A549 (cell line): ENCODE measurements at regions not wholly inside any gene's neighbourhood (a gene's known extent, or its start where the extent isn't known, plus 50 kb on each side); places are given as distances from the start of the nearest gene placed in this dataset.

Experiments used
- CTCF ChIP-seq: fragments of >200 bp; sonication (Bioruptor Twin); formaldehyde crosslinking; IDR thresholded peaks from 3 replicates; pipeline ENCODE4 v1.5.1; 2016
- HOXA7 ChIP-seq: fragments of 250-450 bp; sonication (Bioruptor Pico); IDR thresholded peaks from 2 replicates; pipeline ENCODE4 v1.5.0; 2020; ENCODE audit warnings: mild to moderate bottlenecking, moderate library complexity
- MAFK ChIP-seq: fragments of 450-650 bp; IDR thresholded peaks from 2 replicates; pipeline ENCODE4 v1.6.1; 2014; ENCODE audit not compliant: partially characterized antibody
- RFX5 ChIP-seq: fragments of 450-650 bp; IDR thresholded peaks from 2 replicates; pipeline ENCODE4 v1.7.1; 2014; ENCODE audit warnings: antibody characterized with exemption, mild to moderate bottlenecking, moderate library complexity

DNA sequence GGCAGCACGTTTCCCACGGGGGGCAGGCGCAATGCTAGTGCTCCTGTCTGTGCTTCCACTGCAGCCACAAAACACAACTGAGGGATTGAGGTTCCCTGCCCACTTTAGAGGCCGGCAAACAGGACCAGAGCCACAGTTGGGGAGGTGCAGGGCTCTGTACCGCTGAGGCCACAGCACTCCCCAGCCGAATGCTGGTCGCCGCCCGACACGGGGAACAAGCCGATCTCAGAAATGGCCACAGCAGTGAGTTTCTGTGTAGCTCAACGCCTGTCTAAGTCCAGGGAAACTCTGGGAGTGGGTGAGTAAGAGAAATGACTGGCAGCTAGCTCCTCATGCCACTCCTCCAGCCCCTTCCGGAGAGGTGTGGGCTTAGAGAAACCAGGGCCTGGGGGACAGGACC, 194.0 kb upstream of the VWC2 start:
- TF ChIP-seq RFX5: no peak
- TF ChIP-seq CTCF: no peak
- TF ChIP-seq MAFK: no peak
- no peak for TF ChIP-seq HOXA7 (CRISPR knock-in tag)
